ENCODE measurements at regions not wholly inside any gene's neighbourhood (a gene's known extent, or its start where the extent isn't known, plus 50 kb on each side); places are given as distances from the start of the nearest gene placed in this dataset.

DNA sequence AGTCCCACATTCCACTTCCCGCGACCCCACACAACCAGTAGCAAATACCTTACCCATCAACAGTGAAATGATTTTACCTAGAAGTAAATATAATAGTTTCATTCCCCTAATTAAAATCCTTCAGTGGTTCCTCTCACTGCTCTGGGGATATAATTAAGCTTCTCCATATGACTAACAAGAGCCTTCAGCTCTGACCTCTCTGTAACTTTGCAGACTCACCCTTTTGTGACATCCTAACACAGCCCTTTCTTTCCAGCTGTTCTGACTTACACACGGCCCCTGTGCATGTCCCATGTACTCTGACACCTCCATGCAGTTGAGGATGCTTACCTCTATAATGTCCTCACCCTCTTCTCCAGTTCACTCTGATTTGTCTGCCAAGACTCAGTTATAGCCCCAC is 137.3 kb upstream of the SPAG17 start:
- TF ChIP-seq, protein P1, sequence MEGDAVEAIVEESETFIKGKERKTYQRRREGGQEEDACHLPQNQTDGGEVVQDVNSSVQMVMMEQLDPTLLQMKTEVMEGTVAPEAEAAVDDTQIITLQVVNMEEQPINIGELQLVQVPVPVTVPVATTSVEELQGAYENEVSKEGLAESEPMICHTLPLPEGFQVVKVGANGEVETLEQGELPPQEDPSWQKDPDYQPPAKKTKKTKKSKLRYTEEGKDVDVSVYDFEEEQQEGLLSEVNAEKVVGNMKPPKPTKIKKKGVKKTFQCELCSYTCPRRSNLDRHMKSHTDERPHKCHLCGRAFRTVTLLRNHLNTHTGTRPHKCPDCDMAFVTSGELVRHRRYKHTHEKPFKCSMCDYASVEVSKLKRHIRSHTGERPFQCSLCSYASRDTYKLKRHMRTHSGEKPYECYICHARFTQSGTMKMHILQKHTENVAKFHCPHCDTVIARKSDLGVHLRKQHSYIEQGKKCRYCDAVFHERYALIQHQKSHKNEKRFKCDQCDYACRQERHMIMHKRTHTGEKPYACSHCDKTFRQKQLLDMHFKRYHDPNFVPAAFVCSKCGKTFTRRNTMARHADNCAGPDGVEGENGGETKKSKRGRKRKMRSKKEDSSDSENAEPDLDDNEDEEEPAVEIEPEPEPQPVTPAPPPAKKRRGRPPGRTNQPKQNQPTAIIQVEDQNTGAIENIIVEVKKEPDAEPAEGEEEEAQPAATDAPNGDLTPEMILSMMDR (IDR thresholded peaks at IDR 0.05; ENCODE audit: poor library complexity), result no peak
- TF ChIP-seq EZH2phosphoT487 (IDR thresholded peaks at IDR 0.05; ENCODE audit: low read depth, severe bottlenecking, unreplicated experiment) (no peak), EZH2 (IDR thresholded peaks at IDR 0.05; ENCODE audit: borderline replicate concordance) (no peak)

All from hepatocyte (in vitro differentiated cells).